ENCODE measurements at regions not wholly inside any gene's neighbourhood (a gene's known extent, or its start where the extent isn't known, plus 50 kb on each side); places are given as distances from the start of the nearest gene placed in this dataset.

DNA sequence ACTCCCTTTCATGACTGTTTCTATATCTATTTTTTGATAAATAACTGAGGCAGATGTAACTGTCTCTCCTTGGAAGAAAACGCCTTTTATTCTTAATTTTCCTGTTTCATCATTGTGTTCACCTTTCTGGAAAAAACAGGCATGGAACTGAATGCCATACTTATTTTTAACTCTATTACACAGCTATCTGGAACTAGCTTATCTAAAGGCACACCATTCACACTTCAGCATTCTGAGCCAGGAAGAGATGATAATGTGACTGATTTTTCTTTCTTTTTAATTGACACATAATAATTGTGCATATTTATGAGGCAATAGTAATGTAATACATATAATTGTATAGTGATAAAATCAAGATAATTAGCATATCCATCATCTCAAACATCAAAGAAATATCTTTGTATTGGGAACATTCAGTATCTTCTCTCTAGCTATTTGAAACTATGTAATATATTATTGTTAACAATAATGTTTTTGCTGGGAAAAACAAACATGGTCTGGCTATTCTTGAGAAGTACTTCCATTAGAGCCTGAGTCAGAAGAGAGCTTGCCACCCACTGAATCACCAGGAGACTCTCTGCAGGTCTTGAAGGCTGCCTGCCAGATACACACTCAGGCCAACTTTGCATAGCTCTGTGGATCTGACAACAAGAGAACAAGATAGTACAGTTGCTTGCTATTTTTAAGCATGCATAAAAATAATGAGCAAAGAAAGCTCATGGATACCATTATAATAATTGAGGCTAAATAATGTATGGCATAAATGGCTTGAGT is 501.0 kb upstream of the EDIL3 start:
- FAIRE-seq (no peak), DNase-seq (no peak)
- peaks cover 0 to 2% (median 0%) of the 10 kb centered on the region in 3 donors for H3K9me3 ChIP-seq (ENCODE audit: control insufficient read depth in 2 of 3, insufficient read depth in 1 of 3, low read length in 3 of 3)
- H3K4me3 ChIP-seq (ENCODE audit: low read length in 3 of 3): no peak overlapping the region
- no peaks in the 10 kb centered on the region for H3K27me3 ChIP-seq (ENCODE audit: control insufficient read depth, insufficient read depth, low read length)
- TF ChIP-seq, protein P1, sequence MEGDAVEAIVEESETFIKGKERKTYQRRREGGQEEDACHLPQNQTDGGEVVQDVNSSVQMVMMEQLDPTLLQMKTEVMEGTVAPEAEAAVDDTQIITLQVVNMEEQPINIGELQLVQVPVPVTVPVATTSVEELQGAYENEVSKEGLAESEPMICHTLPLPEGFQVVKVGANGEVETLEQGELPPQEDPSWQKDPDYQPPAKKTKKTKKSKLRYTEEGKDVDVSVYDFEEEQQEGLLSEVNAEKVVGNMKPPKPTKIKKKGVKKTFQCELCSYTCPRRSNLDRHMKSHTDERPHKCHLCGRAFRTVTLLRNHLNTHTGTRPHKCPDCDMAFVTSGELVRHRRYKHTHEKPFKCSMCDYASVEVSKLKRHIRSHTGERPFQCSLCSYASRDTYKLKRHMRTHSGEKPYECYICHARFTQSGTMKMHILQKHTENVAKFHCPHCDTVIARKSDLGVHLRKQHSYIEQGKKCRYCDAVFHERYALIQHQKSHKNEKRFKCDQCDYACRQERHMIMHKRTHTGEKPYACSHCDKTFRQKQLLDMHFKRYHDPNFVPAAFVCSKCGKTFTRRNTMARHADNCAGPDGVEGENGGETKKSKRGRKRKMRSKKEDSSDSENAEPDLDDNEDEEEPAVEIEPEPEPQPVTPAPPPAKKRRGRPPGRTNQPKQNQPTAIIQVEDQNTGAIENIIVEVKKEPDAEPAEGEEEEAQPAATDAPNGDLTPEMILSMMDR (IDR thresholded peaks at IDR 0.05; ENCODE audit: borderline replicate concordance, extremely low read depth, insufficient read depth): no peak
- no peak overlapping the region for H3K9ac ChIP-seq (ENCODE audit: low read length in 3 of 3)
- no peaks in the 10 kb centered on the region for H3K4me1 ChIP-seq (ENCODE audit: control insufficient read depth in 2 of 3, insufficient read depth in 2 of 3, low read depth in 1 of 3, low read length in 3 of 3)
- H3K27ac ChIP-seq (ENCODE audit: low read depth in 2 of 2, low read length in 2 of 2): no peak overlapping the region
- intact Hi-C loops (cut with DNase I): no loop called here
- H3K36me3 ChIP-seq (ENCODE audit: control insufficient read depth in 2 of 3, insufficient read depth in 3 of 3, low read length in 3 of 3): no peaks in the 10 kb centered on the region

DNA sequence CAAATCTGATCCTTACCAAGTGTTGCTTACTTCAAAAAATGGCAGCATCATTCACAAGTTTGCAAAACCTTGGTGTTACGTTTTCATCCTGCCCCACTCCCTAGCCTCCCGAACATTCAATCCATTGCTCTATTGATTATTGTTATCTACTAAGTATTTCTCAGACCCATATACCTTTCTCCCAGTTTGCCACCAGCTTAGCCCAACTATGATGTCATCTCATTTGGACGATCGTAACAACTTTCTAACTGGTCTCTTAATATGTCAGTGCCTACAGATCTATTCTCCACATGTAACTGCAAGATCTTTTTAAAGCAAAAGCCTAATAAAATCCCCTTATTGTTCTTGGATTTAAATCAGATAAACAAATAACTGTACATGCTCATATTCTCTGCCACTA is 497.1 kb upstream of the EDIL3 start:
- intact Hi-C loops (cut with DNase I): no loop called here

DNA sequence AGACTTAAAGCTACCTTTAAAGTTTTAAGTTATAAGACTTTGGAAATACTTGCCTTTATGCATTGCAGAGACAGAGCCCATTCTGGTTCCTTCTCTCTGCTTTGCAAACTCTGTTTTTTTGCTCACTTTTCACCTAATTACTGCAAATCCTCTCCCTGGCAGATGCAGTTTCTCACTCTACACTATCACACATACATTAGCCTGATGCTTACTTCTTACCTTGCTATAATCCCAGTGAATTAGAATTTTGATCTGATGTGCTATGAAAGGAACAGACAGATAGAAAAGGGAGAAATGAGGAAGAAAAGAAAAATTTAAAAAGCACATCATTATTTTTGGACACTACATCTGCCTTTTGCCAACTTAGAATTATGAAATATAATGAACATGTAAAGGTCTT is 489.5 kb upstream of the EDIL3 start:
- H3K9me3 ChIP-seq (ENCODE audit: control insufficient read depth in 2 of 3, insufficient read depth in 1 of 3, low read length in 3 of 3): no peaks in the 10 kb centered on the region
- H3K27ac ChIP-seq (ENCODE audit: low read depth in 2 of 2, low read length in 2 of 2): no peak overlapping the region
- DNase-seq (no peak), FAIRE-seq (no peak)
- no peaks in the 10 kb centered on the region for H3K36me3 ChIP-seq (ENCODE audit: control insufficient read depth in 2 of 3, insufficient read depth in 3 of 3, low read length in 3 of 3)
- intact Hi-C loops (cut with DNase I): no loop called here
- no peaks in the 10 kb centered on the region for H3K27me3 ChIP-seq (ENCODE audit: control insufficient read depth, insufficient read depth, low read length)
- H3K9ac ChIP-seq (ENCODE audit: low read length in 3 of 3): no peak overlapping the region
- H3K4me1 ChIP-seq (ENCODE audit: control insufficient read depth in 2 of 3, insufficient read depth in 2 of 3, low read depth in 1 of 3, low read length in 3 of 3): no peaks in the 10 kb centered on the region
- H3K4me3 ChIP-seq (ENCODE audit: low read length in 3 of 3): no peak overlapping the region
- TF ChIP-seq, protein P1 (IDR thresholded peaks at IDR 0.05; ENCODE audit: borderline replicate concordance, extremely low read depth, insufficient read depth): no peak

More for the DNA sequence above, 497.1 kb upstream of the EDIL3 start:
- DNase-seq (no peak), FAIRE-seq (no peak)
- Histone ChIP-seq H3K9me3 (ENCODE audit: control insufficient read depth in 2 of 3, insufficient read depth in 1 of 3, low read length in 3 of 3) (no peaks in the 10 kb centered on the region), H3K27ac (ENCODE audit: low read depth in 2 of 2, low read length in 2 of 2) (no peak overlapping the region), H3K36me3 (ENCODE audit: control insufficient read depth in 2 of 3, insufficient read depth in 3 of 3, low read length in 3 of 3) (no peaks in the 10 kb centered on the region), H3K9ac (ENCODE audit: low read length in 3 of 3) (no peak overlapping the region), H3K4me1 (ENCODE audit: control insufficient read depth in 2 of 3, insufficient read depth in 2 of 3, low read depth in 1 of 3, low read length in 3 of 3) (no peaks in the 10 kb centered on the region), H3K27me3 (ENCODE audit: control insufficient read depth, insufficient read depth, low read length) (no peaks in the 10 kb centered on the region), H3K4me3 (ENCODE audit: low read length in 3 of 3) (no peak overlapping the region)
- TF ChIP-seq, protein P1 (IDR thresholded peaks at IDR 0.05; ENCODE audit: borderline replicate concordance, extremely low read depth, insufficient read depth): no peak

Measured in kidney (tissue), 13 donors.